VCaP (cell line): ENCODE measurements at regions not wholly inside any gene's neighbourhood (a gene's known extent, or its start where the extent isn't known, plus 50 kb on each side); places are given as distances from the start of the nearest gene placed in this dataset.

Experiments used
- H3K27ac ChIP-seq: fragments of 450-650 bp; 2 replicates; pipeline ENCODE4 v1.5.1; 2017
- CTCF ChIP-seq: fragments of 450-650 bp; conservative IDR thresholded peaks from 2 replicates; pipeline ENCODE4 v1.5.1; 2017; ENCODE audit warnings: mild to moderate bottlenecking, moderate library complexity

GRCh38 chr15:87578776-87579175, 677.8 kb downstream of the NTRK3 start:
- TF ChIP-seq CTCF: no peak
- no peak overlapping the region for H3K27ac ChIP-seq

- no peak for TF ChIP-seq CTCF
- no peak overlapping the region for H3K27ac ChIP-seq
Observed at GRCh38 chr15:87577336-87577735, 679.2 kb downstream of the NTRK3 start.

- no peak for TF ChIP-seq CTCF
- H3K27ac ChIP-seq: no peak overlapping the region
Observed at GRCh38 chr15:87576486-87577176, 679.9 kb downstream of the NTRK3 start.

GRCh38 chr15:87575896-87576473, 680.6 kb downstream of the NTRK3 start:
- TF ChIP-seq CTCF: no peak
- H3K27ac ChIP-seq: no peak overlapping the region

- no peak overlapping the region for H3K27ac ChIP-seq
- TF ChIP-seq CTCF: no peak
Observed at GRCh38 chr15:87573534-87573933, 683.0 kb downstream of the NTRK3 start.

- TF ChIP-seq CTCF: no peak
- H3K27ac ChIP-seq: no peak overlapping the region
Observed at GRCh38 chr15:87573039-87573438, 683.5 kb downstream of the NTRK3 start.

- no peak overlapping the region for H3K27ac ChIP-seq
- no peak for TF ChIP-seq CTCF
Observed at GRCh38 chr15:87572381-87572910, 684.1 kb downstream of the NTRK3 start.
